Epithelial cell of proximal tubule (primary cell): ENCODE measurements at regions not wholly inside any gene's neighbourhood (a gene's known extent, or its start where the extent isn't known, plus 50 kb on each side); places are given as distances from the start of the nearest gene placed in this dataset.
"Not testable (repeated sequence)": the region's sequence is repeated elsewhere in the genome, so short reads cannot be mapped to it uniquely, and the experiment has no call there.

Source experiments
- DNase-seq: peaks from one replicate; pipeline ENCODE4 v3.0.0-alpha.2; 2011; ENCODE audit warnings: low read depth
- H3K4me3 ChIP-seq: 2 replicates; pipeline ENCODE4 v1.5.1; 2011; ENCODE audit warnings: low read depth, mild to moderate bottlenecking, low read length
- TF ChIP-seq, protein P1 (sequence below): conservative IDR thresholded peaks from 2 replicates; pipeline ENCODE4 v1.5.1; 2012; ENCODE audit warnings: low read depth, mild to moderate bottlenecking, low read length

DNA sequence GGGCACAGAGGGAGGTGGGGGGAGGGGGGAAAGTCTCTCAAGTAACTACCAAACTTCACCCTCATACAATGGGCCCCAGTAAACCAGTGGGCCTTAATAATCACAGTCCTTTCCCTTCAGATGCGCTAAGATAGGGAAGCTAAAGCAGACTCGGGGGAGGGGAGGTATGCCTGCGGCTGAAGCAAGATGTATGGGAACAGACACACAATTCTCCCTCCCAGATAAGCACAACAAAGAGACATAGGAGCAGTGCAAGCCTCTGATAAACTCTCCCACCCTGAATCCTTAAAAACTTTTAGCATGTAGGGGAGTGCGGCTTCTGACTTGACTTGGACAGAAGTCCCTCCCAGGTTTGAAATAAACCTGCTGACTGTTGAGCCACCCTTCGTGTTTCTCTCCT, 54.7 kb downstream of the PROP1 start:
- H3K4me3 ChIP-seq, DNase-seq: not testable (repeated sequence)

DNA sequence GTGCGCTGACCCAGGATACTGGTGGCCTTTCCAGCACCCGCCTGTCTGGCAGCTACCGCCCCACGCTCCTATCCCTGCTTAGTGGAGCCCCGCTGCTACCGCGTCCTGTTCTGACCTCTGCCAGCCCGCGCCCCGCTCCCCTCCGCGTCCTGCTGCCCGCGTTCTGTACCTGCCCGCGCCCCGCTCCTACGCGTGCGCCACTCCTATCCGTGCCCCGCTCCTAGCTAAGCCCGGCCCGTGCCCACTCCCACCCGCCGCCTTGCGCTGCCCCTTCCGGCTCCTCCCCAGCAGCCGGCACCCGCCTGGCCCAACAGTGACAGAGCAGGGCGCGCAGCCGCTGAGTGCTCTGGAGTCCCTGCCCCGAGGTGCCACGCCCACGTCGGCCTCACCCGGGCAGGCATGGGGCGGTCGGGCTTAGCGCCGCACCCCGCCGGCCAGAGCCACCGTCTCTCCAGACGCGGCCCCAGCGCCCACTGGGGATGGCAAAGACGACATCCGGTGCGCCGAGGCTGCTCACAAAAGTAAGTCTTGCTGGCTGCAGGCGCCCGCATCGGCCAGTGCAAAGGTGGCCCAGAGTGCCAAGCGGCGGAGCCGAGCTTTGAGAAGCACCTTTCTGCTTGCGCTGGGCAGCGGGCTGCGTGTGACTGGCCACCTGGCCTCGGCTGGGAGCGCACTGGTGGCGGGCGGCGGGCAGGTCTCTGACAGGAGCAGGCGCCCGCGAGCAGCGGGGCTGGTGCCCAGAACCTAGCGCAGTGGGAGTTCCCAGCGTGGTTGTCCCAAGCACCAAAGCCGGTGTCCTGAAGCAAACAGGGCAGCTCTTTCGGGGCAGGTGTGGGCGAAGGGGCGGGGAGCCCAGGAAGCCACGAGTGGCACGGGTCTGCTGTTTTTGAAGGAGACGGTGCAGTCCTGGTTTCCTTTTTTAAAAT, 56.5 kb downstream of the PROP1 start:
- peak overlapping the region; percentile 43 for H3K4me3 ChIP-seq
- DNase-seq = not testable (repeated sequence)

DNA sequence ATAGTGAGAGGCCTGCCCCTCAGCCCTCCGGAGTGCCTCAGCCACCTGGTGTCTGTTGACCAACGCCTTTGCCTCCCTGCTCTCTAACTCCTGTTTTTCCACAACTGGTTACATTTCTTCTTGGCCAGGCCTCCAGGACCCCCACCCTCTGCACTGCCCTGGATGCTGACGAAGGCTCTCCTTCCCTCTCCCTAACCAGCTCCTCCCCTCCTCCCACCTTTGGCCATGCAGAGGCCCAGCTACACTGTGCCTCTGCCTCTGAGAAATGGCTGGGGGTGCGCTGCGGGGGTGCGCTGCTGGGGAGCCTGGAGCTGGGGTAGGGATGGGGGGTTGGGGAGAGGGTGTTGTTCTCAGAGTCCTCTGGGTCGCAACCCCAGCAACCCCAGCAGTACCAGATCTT, 57.3 kb downstream of the PROP1 start:
- not testable (repeated sequence) for DNase-seq
- H3K4me3 ChIP-seq = peak overlapping the region; percentile 43

DNA sequence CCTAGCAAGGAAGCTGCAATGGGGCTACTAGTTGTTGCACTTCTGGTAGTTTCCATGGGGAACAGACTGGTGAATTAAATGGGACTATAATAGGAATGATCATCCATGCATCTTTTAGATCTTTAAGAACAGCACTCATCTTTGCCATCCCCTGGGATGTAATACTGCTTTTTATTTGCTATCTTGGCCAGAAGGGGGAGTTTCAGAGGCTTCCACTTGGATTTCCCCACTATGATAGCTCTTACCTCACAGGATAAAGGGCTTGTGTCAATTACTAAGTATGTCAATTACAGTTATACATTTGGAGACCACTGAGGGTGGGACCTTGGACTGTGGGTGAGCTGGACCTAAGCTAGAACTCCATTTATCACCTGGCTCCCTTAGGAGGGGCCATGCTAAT, 61.8 kb downstream of the PROP1 start:
- not testable (repeated sequence) for H3K4me3 ChIP-seq, DNase-seq
- TF ChIP-seq, protein P1, sequence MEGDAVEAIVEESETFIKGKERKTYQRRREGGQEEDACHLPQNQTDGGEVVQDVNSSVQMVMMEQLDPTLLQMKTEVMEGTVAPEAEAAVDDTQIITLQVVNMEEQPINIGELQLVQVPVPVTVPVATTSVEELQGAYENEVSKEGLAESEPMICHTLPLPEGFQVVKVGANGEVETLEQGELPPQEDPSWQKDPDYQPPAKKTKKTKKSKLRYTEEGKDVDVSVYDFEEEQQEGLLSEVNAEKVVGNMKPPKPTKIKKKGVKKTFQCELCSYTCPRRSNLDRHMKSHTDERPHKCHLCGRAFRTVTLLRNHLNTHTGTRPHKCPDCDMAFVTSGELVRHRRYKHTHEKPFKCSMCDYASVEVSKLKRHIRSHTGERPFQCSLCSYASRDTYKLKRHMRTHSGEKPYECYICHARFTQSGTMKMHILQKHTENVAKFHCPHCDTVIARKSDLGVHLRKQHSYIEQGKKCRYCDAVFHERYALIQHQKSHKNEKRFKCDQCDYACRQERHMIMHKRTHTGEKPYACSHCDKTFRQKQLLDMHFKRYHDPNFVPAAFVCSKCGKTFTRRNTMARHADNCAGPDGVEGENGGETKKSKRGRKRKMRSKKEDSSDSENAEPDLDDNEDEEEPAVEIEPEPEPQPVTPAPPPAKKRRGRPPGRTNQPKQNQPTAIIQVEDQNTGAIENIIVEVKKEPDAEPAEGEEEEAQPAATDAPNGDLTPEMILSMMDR = peak; percentile 21

DNA sequence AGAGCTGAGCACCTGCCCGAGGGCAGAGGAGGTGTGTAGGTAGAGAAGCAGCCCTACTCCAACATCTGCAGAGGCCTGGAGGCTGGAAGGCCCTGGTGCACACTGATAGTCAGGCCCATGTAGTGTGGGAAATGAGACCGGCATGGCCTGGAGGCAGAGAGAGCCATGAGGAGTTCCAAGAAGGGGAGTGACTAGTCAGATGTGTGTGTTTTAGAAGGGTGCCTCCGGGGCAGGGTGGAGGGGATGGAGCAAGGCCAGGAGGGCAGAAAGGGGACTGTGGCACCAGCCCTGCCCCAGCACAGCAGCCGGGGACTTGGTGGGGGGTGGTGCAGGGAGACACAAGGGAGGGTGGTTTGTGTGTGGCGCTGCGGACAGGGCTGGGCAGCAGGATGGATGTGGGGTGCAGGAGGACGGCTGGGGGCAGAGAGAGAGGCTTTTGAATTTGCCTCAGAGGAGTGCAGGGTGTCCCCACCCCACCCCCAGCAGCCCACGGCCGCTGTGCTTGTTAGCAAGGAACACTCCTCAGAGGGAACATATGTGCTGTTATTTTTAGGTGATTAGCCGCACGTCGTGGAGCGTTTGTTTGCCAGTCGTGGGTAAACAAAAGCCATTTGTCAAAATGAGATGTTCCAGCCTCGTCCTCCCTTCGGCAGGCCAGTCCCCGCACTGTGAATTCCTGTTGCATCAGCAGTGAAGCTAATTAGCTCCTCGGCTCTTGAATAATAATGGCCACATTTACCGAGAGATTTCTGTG, 65.6 kb downstream of the PROP1 start:
- not testable (repeated sequence) for H3K4me3 ChIP-seq, DNase-seq

DNA sequence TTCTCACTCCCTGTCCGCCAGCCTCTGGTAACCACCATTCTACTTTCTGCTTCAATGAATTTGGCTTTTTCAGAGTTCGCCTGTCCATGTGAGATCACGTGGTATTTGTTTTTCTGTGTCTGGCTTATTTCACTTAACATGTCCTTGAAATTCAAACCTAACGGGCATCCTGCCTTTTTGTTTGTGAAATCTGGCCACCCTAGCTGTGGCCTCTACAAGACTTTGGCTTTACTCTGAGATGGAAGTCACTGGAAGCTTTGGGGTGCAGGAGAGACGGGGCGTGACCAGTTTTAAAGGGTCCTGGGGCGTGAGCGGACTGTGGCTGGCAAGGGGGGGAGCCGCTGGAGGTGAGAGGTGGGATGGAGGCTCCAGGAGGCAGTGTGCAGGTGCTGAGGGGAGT, 66.4 kb downstream of the PROP1 start:
- not testable (repeated sequence) for DNase-seq, H3K4me3 ChIP-seq

DNA sequence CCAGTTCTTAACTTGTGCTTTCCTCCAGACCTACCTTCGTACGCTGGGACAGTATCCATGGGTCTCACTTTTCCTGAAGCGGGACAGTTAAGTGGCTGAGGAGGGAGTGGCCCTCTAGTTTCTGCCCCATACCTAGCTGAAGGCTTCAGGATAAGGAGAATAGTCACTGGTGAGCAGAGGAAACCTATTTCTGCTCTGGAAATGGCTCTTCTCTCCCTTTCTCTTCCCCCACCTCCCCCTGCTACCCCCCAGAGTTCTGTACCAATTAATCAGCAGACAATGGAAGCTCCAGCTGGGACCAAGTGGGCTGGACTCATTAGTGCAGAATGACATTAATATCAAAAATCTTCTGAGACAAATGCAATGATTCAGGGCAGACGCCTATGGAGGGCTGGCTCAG, 68.5 kb downstream of the PROP1 start:
- H3K4me3 ChIP-seq, DNase-seq: not testable (repeated sequence)

DNA sequence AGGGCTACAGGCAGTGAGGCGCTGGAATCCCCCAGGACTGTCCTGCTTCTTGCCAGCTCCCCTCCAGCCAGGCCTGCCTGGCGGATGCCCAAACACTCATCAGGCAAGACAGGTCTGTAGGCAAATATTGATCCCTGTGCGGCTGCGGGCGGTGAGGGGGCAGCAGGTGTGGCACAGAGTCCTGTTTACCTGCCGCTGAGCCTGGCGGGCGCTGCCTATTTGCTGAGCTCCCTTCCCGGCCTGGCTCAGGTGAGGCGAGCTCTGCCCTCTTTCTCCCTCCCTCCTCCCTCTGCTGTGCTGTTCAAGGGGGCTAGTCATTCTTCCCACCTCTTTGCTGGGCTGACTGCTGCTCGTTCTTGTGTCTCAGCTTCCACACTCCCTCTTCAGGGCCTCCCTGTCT, 71.5 kb downstream of the PROP1 start:
- H3K4me3 ChIP-seq, DNase-seq: not testable (repeated sequence)

DNA sequence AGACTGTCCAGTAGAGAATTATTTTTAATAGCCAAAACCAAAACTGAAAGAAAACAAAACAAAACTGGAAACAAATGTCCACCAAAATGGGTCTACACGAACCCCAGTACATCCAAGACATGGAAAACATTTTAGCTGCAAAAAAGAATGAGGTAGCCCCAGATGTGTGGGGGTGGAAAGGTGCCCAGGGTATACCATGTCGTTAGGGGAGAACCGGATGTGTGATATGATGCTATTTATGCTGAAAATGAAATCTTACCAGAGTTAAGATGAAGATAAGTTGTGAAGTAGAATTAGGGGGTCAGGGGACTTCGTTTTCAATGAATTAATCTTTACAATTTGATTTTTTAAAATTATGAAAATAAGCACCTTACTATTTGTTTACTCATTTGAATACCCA, 72.2 kb downstream of the PROP1 start:
- not testable (repeated sequence) for DNase-seq, H3K4me3 ChIP-seq

DNA sequence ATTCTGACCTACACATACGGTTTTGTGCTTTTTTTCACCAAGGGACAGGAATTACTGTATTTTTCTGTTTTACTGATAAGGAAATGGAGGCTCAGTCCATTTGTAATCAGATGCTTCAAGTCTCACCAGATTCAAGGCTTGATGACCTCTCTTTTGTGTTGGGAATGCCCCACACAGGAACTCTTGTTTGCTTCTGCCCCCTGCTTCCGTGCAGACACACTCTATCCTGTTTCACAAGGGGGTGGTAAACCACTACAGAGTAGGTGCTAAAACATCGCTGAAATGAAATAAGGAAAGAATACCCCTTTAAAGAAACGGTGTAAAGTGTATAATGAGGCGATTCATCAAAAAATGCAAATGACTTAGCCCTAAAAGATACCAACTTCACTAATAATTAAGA, 72.9 kb downstream of the PROP1 start:
- H3K4me3 ChIP-seq, DNase-seq: not testable (repeated sequence)

DNA sequence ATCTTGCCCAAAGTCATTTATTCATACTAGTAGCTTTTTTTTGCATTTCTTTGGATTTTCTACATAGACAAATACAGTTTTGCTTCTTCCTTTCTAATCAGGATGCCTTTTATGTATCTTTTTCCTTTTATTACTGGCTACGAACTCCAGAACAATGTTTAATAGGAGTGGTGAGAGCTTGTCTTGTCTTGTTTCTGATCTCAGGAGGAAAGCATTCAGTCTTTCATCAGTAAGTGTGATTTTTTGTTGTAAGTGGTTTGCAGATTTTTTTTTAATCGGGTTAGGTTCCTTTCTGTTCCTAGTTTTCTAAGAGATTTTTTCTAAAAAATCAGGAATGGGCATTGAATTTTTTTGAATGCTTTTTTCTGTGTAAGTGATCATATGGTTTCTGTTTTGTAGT, 86.8 kb downstream of the PROP1 start:
- not testable (repeated sequence) for H3K4me3 ChIP-seq, DNase-seq

DNA sequence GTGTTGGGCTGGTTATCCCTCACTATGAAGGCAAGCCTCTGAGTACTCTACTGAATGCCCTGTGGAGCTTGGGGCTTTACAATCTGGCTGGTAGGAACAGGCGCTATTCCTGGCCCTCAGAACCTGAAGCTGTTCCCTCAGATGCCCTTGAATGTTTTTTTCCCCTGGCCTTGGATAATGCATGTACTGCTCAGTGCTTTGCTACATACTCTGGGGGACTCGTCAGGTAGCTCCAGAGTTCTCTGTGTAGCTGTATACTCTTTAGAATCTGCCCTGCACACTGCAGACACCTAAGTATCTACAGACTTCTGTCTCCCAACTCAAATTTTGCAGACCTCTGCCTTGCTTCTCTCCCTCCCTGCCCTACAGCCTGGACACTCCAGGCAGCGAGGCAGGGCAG, 93.2 kb downstream of the PROP1 start:
- H3K4me3 ChIP-seq, DNase-seq: not testable (repeated sequence)

DNA sequence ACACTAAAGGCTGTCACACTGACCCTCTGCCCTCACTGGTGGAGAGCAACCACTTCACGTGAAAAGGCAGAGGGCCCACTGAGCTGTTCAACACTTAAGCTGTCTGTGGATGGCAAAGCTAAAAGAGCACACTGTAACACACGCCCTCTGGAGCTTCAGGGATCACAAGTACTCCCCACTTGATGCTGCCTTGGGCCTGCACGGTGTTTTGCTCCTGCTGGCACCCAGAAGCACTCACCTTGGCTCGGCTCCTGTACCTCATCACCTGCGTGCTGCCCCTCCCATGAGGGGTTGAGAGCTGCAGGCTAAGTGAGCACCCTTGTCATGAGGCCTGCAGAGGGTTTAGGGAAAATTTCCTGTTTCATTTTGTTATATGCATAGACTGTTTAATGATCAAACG, 96.0 kb downstream of the PROP1 start:
- not testable (repeated sequence) for DNase-seq, H3K4me3 ChIP-seq

DNA sequence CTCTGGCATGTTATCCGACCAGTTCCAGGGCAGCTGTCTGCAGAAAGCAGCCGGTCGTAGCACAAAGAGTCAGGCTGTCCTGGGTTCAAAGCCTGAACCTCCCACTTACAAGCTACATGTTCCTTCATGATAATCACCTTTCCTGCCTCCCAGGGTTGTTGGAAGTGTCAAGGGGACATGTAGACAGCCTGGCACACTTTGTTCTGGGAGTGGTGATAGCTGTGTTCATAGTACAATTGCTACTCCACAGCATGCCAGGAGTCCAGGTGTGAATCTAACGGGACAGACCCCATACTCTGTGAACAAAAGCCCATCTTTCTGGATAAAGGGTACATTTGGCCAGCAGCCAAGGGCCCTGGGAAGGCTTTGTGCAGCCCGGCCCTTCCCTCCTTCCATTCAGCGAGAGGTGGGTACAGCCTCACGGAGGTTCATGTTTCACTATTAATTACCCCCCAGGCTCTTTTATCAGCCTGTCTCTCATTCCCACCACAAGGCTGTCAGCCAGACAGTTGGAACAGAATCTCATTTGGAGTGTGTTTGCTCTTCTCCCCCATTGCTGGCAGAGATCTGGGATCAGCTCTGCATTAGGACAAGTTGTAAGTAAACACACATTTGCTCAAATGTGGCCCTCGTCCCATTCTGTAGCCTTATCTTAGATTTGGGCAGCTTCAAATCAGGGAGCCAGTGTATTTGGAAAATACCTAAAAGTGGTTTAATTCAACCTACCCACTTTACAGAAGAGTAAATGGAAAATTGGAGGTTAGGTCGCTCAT, 101.2 kb downstream of the PROP1 start:
- H3K4me3 ChIP-seq, DNase-seq: not testable (repeated sequence)

DNA sequence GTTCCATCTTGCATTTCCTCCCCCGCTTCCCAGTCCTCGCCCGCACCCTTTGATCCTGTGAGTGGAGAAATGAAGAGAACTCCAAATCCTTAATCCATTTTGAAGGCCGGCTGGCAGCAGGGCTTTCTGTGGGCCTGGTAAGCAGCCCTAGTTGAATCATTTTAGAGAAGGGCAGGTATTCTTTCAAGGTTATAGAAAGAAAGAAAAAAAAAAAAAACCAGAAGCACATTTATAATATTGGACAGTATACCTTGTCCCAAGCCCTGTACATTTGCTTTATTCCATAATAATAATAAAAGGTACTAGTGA, 103.7 kb downstream of the PROP1 start:
- not testable (repeated sequence) for DNase-seq

More for the DNA sequence above, 103.7 kb downstream of the PROP1 start:
- not testable (repeated sequence) for H3K4me3 ChIP-seq
